ENCODE measurements at regions not wholly inside any gene's neighbourhood (a gene's known extent, or its start where the extent isn't known, plus 50 kb on each side); places are given as distances from the start of the nearest gene placed in this dataset.
"Not testable (repeated sequence)": the region's sequence is repeated elsewhere in the genome, so short reads cannot be mapped to it uniquely, and the experiment has no call there.

DNA sequence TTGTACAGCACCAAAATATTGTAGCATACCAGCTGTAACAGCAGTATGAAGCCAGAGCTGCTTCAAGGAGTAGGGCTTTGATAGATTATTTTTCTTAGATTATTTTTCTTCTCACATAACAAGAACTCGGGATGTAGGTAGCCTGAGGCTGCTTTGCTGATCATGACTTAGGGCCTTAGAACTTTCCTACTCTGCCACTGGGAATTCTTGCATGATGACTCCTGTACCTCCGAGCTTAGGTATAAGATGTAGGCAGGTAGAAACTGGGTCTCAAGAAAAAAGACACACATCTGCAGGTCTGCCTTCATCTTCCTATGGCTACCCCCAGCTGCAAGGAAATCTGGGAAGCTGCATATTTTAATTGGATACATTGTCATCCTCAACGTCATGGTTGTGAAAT lies 115.9 kb upstream of the PNPLA4 start:
- no peaks in the 10 kb centered on the region for H3K36me3 ChIP-seq
- no peaks in the 10 kb centered on the region for H3K4me1 ChIP-seq (replicated peaks)
- H3K9me3 ChIP-seq (replicated peaks) = no peaks in the 10 kb centered on the region
- H3K4me3 ChIP-seq = no peak overlapping the region
- H3K27me3 ChIP-seq (replicated peaks) = no peaks in the 10 kb centered on the region
- no peak overlapping the region for H3K27ac ChIP-seq
- DNase-seq (ENCODE audit: low read depth in 1 of 2, low spot score in 2 of 2) = no peak

DNA sequence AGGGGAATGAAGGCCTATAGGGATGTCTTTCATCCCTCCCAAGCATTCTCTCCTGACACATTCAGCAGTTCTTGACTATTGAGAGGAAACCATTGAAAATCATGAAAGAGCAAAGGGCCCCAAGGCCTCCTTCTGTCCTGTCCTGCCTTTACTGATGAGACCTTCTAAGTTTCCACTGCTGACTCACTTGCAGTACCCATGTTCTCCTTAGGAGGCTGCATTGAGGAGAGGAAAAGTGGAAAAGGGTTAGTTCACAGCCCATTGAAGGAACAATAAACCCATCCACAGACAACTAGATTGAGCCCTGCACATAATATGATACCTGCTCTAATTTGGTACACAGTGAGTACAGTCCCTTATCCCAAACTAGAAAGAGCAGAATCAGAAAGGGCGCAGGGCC lies 115.1 kb upstream of the PNPLA4 start:
- Histone ChIP-seq H3K27ac (no peak overlapping the region), H3K36me3 (no peaks in the 10 kb centered on the region), H3K27me3 (replicated peaks) (no peaks in the 10 kb centered on the region), H3K4me3 (no peak overlapping the region), H3K9me3 (replicated peaks) (no peaks in the 10 kb centered on the region), H3K4me1 (replicated peaks) (no peaks in the 10 kb centered on the region)
- DNase-seq (ENCODE audit: low read depth in 1 of 2, low spot score in 2 of 2) = no peak

- not testable (repeated sequence) for H3K27ac ChIP-seq; H3K9me3 ChIP-seq (replicated peaks); DNase-seq (ENCODE audit: low read depth in 1 of 2, low spot score in 2 of 2); H3K4me3 ChIP-seq; H3K36me3 ChIP-seq; H3K4me1 ChIP-seq (replicated peaks); H3K27me3 ChIP-seq (replicated peaks)
These were observed 112.5 kb upstream of the PNPLA4 start for GRCh38 chrX:8039711-8040110.

DNA sequence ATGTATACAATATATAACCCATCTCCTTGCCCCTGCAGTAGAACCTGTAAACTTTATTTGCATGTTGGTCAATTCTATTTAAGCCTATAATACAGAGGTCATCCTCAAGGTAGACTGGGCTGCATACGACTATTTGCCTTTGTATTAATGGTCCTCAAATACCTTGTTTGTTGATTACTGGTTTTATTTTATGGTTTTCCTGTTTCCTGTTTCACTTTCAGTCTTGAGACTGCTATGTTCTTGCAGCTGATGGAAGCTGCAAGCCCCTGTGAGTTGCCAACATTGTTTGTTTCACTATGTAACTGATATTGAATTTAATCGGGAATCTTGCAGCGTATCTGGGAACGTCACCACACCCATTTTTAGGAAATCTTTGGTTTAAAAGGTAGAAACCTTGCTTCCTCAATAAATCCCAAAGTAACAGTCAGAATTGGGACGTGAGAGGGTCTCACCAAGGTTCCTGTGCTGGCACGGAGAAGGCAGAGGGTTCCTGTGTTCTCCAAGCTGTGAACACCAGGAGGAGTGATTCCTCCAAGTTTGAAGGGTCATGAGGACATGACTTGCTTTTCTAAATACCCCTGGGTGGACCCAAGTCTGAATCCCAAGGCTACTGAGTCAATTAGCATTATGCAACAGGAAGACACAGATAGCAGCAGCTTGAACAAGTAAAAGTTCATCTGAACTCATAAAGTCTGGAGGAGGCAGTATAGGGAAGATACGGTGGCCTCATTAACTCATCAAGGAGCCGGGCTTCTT lies 110.6 kb upstream of the PNPLA4 start:
- Histone ChIP-seq H3K27me3 (replicated peaks) (no peaks in the 10 kb centered on the region), H3K4me3 (no peak overlapping the region), H3K27ac (no peak overlapping the region), H3K9me3 (replicated peaks) (no peaks in the 10 kb centered on the region), H3K36me3 (no peaks in the 10 kb centered on the region), H3K4me1 (replicated peaks) (no peaks in the 10 kb centered on the region)
- no peak for DNase-seq (ENCODE audit: low read depth in 1 of 2, low spot score in 2 of 2)

DNA sequence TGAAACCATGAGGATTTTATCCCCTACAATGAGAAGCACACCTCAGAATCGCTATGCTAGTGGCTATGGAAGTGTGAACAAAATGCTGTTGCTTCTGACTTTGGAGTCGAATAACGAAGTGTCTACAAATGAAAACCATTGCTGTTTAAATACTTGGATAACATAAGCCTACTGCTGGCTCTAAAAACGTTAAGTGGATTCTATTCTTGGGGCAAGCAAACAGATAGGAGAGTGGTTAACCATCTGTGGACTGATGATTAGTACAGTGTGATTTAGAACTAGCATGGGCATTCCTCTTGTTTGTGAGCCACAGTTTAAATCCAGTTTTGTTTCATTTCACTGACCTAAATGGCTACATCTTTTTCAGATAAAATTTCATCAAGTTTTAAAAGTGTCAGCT lies 109.7 kb upstream of the PNPLA4 start:
- no peak for DNase-seq (ENCODE audit: low read depth in 1 of 2, low spot score in 2 of 2)
- Histone ChIP-seq H3K36me3 (no peaks in the 10 kb centered on the region), H3K4me3 (no peak overlapping the region), H3K27ac (no peak overlapping the region), H3K9me3 (replicated peaks) (no peaks in the 10 kb centered on the region), H3K4me1 (replicated peaks) (no peaks in the 10 kb centered on the region), H3K27me3 (replicated peaks) (no peaks in the 10 kb centered on the region)

DNA sequence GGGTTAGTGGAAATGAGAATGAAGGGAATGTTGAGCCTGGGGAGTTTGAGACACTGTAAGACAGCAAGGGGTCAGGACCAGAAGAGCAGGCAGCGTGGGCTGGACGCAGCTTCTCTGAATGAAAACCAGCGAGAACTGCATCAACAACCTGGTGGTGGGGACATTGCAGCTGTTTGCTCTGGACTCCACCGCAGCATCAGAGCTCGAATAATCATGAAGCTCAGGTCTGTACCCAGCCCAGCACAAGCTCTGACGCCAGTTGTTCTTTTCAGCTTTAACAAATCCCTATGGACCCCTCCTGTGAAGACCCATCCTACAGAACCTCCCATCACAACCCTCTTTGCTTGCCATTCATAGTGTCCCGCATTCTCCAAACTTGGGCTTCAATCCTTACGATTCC lies 106.8 kb upstream of the PNPLA4 start:
- Histone ChIP-seq H3K27ac (no peak overlapping the region), H3K4me1 (replicated peaks) (no peaks in the 10 kb centered on the region), H3K4me3 (no peak overlapping the region), H3K9me3 (replicated peaks) (no peaks in the 10 kb centered on the region), H3K27me3 (replicated peaks) (no peaks in the 10 kb centered on the region), H3K36me3 (no peaks in the 10 kb centered on the region)
- DNase-seq (ENCODE audit: low read depth in 1 of 2, low spot score in 2 of 2) = no peak

- Histone ChIP-seq H3K27me3 (replicated peaks) (no peaks in the 10 kb centered on the region), H3K36me3 (no peaks in the 10 kb centered on the region)
- no peak for DNase-seq (ENCODE audit: low read depth in 1 of 2, low spot score in 2 of 2)
These were observed 106.0 kb upstream of the PNPLA4 start for GRCh38 chrX:8033175-8033574.

GRCh38 chrX:8030361-8030760 lies 103.1 kb upstream of the PNPLA4 start:
- Histone ChIP-seq H3K4me1 (replicated peaks) (no peaks in the 10 kb centered on the region), H3K27ac (no peak overlapping the region), H3K27me3 (replicated peaks) (no peaks in the 10 kb centered on the region), H3K9me3 (replicated peaks) (no peaks in the 10 kb centered on the region), H3K4me3 (no peak overlapping the region), H3K36me3 (no peaks in the 10 kb centered on the region)
- no peak for DNase-seq (ENCODE audit: low read depth in 1 of 2, low spot score in 2 of 2)

More at GRCh38 chrX:8033175-8033574, 106.0 kb upstream of the PNPLA4 start:
- Histone ChIP-seq H3K4me1 (replicated peaks) (no peaks in the 10 kb centered on the region), H3K4me3 (no peak overlapping the region), H3K27ac (no peak overlapping the region), H3K9me3 (replicated peaks) (no peaks in the 10 kb centered on the region)

- no peak overlapping the region for H3K4me3 ChIP-seq
- no peaks in the 10 kb centered on the region for H3K36me3 ChIP-seq
- H3K27me3 ChIP-seq (replicated peaks) = no peaks in the 10 kb centered on the region
- no peak overlapping the region for H3K27ac ChIP-seq
- no peaks in the 10 kb centered on the region for H3K4me1 ChIP-seq (replicated peaks)
- no peak for DNase-seq (ENCODE audit: low read depth in 1 of 2, low spot score in 2 of 2)
- H3K9me3 ChIP-seq (replicated peaks) = no peaks in the 10 kb centered on the region
These were observed 100.6 kb upstream of the PNPLA4 start for GRCh38 chrX:8027827-8028226.

GRCh38 chrX:8025705-8026104 lies 98.5 kb upstream of the PNPLA4 start:
- Histone ChIP-seq H3K9me3 (replicated peaks) (no peaks in the 10 kb centered on the region), H3K36me3 (no peaks in the 10 kb centered on the region), H3K4me1 (replicated peaks) (no peaks in the 10 kb centered on the region), H3K4me3 (no peak overlapping the region), H3K27me3 (replicated peaks) (no peaks in the 10 kb centered on the region), H3K27ac (no peak overlapping the region)
- no peak for DNase-seq (ENCODE audit: low read depth in 1 of 2, low spot score in 2 of 2)

GRCh38 chrX:8018934-8019333 lies 91.7 kb upstream of the PNPLA4 start:
- H3K9me3 ChIP-seq (replicated peaks) = no peaks in the 10 kb centered on the region
- H3K36me3 ChIP-seq = no peaks in the 10 kb centered on the region
- DNase-seq (ENCODE audit: low read depth in 1 of 2, low spot score in 2 of 2) = no peak
- H3K27ac ChIP-seq = no peak overlapping the region
- no peak overlapping the region for H3K4me3 ChIP-seq
- H3K27me3 ChIP-seq (replicated peaks) = no peaks in the 10 kb centered on the region
- no peaks in the 10 kb centered on the region for H3K4me1 ChIP-seq (replicated peaks)

GRCh38 chrX:8010105-8010504 lies 82.9 kb upstream of the PNPLA4 start:
- Histone ChIP-seq H3K4me1 (replicated peaks) (no peaks in the 10 kb centered on the region), H3K4me3 (no peak overlapping the region), H3K27me3 (replicated peaks) (no peaks in the 10 kb centered on the region), H3K9me3 (replicated peaks) (no peaks in the 10 kb centered on the region), H3K36me3 (no peaks in the 10 kb centered on the region), H3K27ac (no peak overlapping the region)
- no peak for DNase-seq (ENCODE audit: low read depth in 1 of 2, low spot score in 2 of 2)

GRCh38 chrX:8005678-8006347 lies 78.6 kb upstream of the PNPLA4 start:
- no peak overlapping the region for H3K27ac ChIP-seq
- no peak overlapping the region for H3K4me3 ChIP-seq
- no peaks in the 10 kb centered on the region for H3K27me3 ChIP-seq (replicated peaks)
- no peaks in the 10 kb centered on the region for H3K9me3 ChIP-seq (replicated peaks)
- H3K4me1 ChIP-seq (replicated peaks) = no peaks in the 10 kb centered on the region
- no peak for DNase-seq (ENCODE audit: low read depth in 1 of 2, low spot score in 2 of 2)
- H3K36me3 ChIP-seq = no peaks in the 10 kb centered on the region

DNA sequence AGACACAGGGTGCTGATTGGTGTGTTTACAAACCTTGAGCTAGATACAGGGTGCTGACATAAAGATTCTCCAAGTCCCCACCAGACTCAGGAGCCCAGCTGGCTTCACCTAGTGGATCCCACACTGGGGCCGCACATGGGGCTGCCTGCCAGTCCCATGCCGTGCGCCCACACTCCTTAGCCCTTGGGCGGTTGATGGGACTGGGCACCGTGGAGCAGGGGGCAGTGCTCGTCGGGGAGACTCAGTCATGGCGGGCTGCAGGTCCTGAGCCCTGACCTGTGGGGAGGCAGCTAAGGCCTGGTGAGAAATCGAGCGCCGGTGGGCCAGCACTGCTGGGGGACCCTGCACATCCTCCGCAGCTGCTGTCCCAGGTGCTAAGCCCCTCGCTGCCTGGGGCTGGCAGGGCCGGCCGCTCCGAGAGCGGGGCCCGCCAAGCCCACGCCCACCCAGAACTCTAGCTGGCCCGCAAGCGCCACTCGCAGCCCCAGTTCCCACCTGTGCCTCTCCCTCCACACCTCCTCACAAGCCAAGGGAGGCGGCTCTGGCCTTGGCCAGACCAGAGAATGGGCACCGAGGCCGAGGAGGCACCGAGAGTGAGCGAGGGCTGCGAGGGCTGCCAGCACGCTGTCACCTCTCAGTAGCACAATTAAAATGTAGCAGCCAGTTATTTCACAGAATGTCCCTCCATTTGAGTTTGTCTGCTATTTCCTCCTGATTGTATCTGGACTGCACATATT lies 76.1 kb upstream of the PNPLA4 start:
- no peak overlapping the region for H3K27ac ChIP-seq
- no peak for DNase-seq (ENCODE audit: low read depth in 1 of 2, low spot score in 2 of 2)

More for the DNA sequence above, 76.1 kb upstream of the PNPLA4 start:
- H3K27me3 ChIP-seq (replicated peaks) = no peaks in the 10 kb centered on the region
- no peaks in the 10 kb centered on the region for H3K36me3 ChIP-seq
- H3K4me3 ChIP-seq = no peak overlapping the region
- no peaks in the 10 kb centered on the region for H3K4me1 ChIP-seq (replicated peaks)
- H3K9me3 ChIP-seq (replicated peaks) = no peaks in the 10 kb centered on the region

Data from SJSA1 (cell line).